CD4-positive, alpha-beta T cell treated with Interleukin-1 beta for 1 hour (primary cell): ENCODE measurements at regions not wholly inside any gene's neighbourhood (a gene's known extent, or its start where the extent isn't known, plus 50 kb on each side); places are given as distances from the start of the nearest gene placed in this dataset.
"Not testable (repeated sequence)": the region's sequence is repeated elsewhere in the genome, so short reads cannot be mapped to it uniquely, and the experiment has no call there.

ENCODE experiments used
- DNase-seq, 2 donors: peaks; one replicate each; pipeline ENCODE4 v3.0.0-alpha.2; 2020 to 2022

- DNase-seq, result no peak
Observed at GRCh38 chr20:43836790-43837189, 77.9 kb upstream of the TOX2 start.

- no peak for DNase-seq
Observed at GRCh38 chr20:43835944-43836508, 78.6 kb upstream of the TOX2 start.

- no peak for DNase-seq
Observed at GRCh38 chr20:43833511-43834395, 80.9 kb upstream of the TOX2 start.

GRCh38 chr20:43832961-43833360 lies 81.7 kb upstream of the TOX2 start:
- no peak for DNase-seq

GRCh38 chr20:43832096-43832816 lies 82.4 kb upstream of the TOX2 start:
- DNase-seq, result no peak

- no peak for DNase-seq
Observed at GRCh38 chr20:43831481-43832065, 83.1 kb upstream of the TOX2 start.

- no peak for DNase-seq
Observed at GRCh38 chr20:43830883-43831282, 83.8 kb upstream of the TOX2 start.

- DNase-seq, result no peak
Observed at GRCh38 chr20:43829951-43830690, 84.5 kb upstream of the TOX2 start.

- no peak for DNase-seq
Observed at GRCh38 chr20:43827940-43828562, 86.6 kb upstream of the TOX2 start.

GRCh38 chr20:43826943-43827342 lies 87.7 kb upstream of the TOX2 start:
- not testable (repeated sequence) for DNase-seq

- no peak for DNase-seq
Observed at GRCh38 chr20:43825581-43825980, 89.1 kb upstream of the TOX2 start.

GRCh38 chr20:43825051-43825402 lies 89.6 kb upstream of the TOX2 start:
- DNase-seq, result no peak

GRCh38 chr20:43824309-43825050 lies 90.2 kb upstream of the TOX2 start:
- no peak for DNase-seq

- DNase-seq, result no peak
Observed at GRCh38 chr20:43821795-43822194, 92.9 kb upstream of the TOX2 start.

- DNase-seq, result no peak
Observed at GRCh38 chr20:43820731-43821330, 93.8 kb upstream of the TOX2 start.

GRCh38 chr20:43812216-43812615 lies 85.4 kb upstream of the GTSF1L start:
- DNase-seq, result no peak

GRCh38 chr20:43809206-43809819 lies 82.5 kb upstream of the GTSF1L start:
- no peak for DNase-seq

GRCh38 chr20:43804781-43805180 lies 78.0 kb upstream of the GTSF1L start:
- DNase-seq, result no peak

GRCh38 chr20:43803276-43803675 lies 76.5 kb upstream of the GTSF1L start:
- no peak for DNase-seq

GRCh38 chr20:43800186-43800585 lies 73.4 kb upstream of the GTSF1L start:
- no peak for DNase-seq

- no peak for DNase-seq
Observed at GRCh38 chr20:43799741-43800140, 72.9 kb upstream of the GTSF1L start.
